ENCODE measurements at regions not wholly inside any gene's neighbourhood (a gene's known extent, or its start where the extent isn't known, plus 50 kb on each side); places are given as distances from the start of the nearest gene placed in this dataset.

- no peak for TF ChIP-seq CTCF (IDR thresholded peaks at IDR 0.05; ENCODE audit: control insufficient read depth, insufficient read depth, low read depth, low read length, missing control alignments)
- DNase-seq (ENCODE audit: low read depth), result no peak
- H3K4me3 ChIP-seq (ENCODE audit: control insufficient read depth, low read depth, low read length), result no peak overlapping the region
Measured at GRCh38 chr18:74023220-74023619, 124.4 kb downstream of the FBXO15 start.

GRCh38 chr18:74019864-74020263, 127.8 kb downstream of the FBXO15 start:
- no peak for DNase-seq (ENCODE audit: low read depth)
- no peak for TF ChIP-seq CTCF (IDR thresholded peaks at IDR 0.05; ENCODE audit: control insufficient read depth, insufficient read depth, low read depth, low read length, missing control alignments)
- no peak overlapping the region for H3K4me3 ChIP-seq (ENCODE audit: control insufficient read depth, low read depth, low read length)

- H3K4me3 ChIP-seq (ENCODE audit: control insufficient read depth, low read depth, low read length), result no peak overlapping the region
- TF ChIP-seq CTCF (IDR thresholded peaks at IDR 0.05; ENCODE audit: control insufficient read depth, insufficient read depth, low read depth, low read length, missing control alignments), result no peak
- DNase-seq (ENCODE audit: low read depth), result peak; percentile 74
Measured at GRCh38 chr18:74013955-74014354, 133.7 kb downstream of the FBXO15 start.

GRCh38 chr18:74012954-74013630, 134.5 kb downstream of the FBXO15 start:
- H3K4me3 ChIP-seq (ENCODE audit: control insufficient read depth, low read depth, low read length), result no peak overlapping the region
- no peak for TF ChIP-seq CTCF (IDR thresholded peaks at IDR 0.05; ENCODE audit: control insufficient read depth, insufficient read depth, low read depth, low read length, missing control alignments)
- DNase-seq (ENCODE audit: low read depth), result no peak

- DNase-seq (ENCODE audit: low read depth), result no peak
- no peak overlapping the region for H3K4me3 ChIP-seq (ENCODE audit: control insufficient read depth, low read depth, low read length)
Measured at GRCh38 chr18:74006143-74006542, 141.5 kb downstream of the FBXO15 start.

GRCh38 chr18:74005320-74006109, 142.1 kb downstream of the FBXO15 start:
- DNase-seq (ENCODE audit: low read depth), result no peak
- TF ChIP-seq CTCF (IDR thresholded peaks at IDR 0.05; ENCODE audit: control insufficient read depth, insufficient read depth, low read depth, low read length, missing control alignments), result no peak
- H3K4me3 ChIP-seq (ENCODE audit: control insufficient read depth, low read depth, low read length), result no peak overlapping the region

More at GRCh38 chr18:74006143-74006542, 141.5 kb downstream of the FBXO15 start:
- no peak for TF ChIP-seq CTCF (IDR thresholded peaks at IDR 0.05; ENCODE audit: control insufficient read depth, insufficient read depth, low read depth, low read length, missing control alignments)

Measured in AG09309 (cell line).